Tibial nerve (tissue), 4 donors: ENCODE measurements at regions not wholly inside any gene's neighbourhood (a gene's known extent, or its start where the extent isn't known, plus 50 kb on each side); places are given as distances from the start of the nearest gene placed in this dataset.

Experiments used
- DNase-seq, 2 donors: peaks; one replicate each; pipeline ENCODE4 v3.0.0-alpha.2; 2019; ENCODE audit warnings: low spot score in 2 of 2
- H3K27ac ChIP-seq, 4 donors: fragments of 200-600 bp; sonication (generic) in 3 of 4; one replicate each; pipeline ENCODE4 v1.5.1; 2017 to 2019; ENCODE audit warnings: mild to moderate bottlenecking in 1 of 4
- H3K27me3 ChIP-seq, 2 donors: fragments of 200-600 bp; sonication (generic) in 1 of 2; one replicate each; pipeline versions ENCODE4 v1.5.1 to v1.6.0; 2017 to 2019
- H3K36me3 ChIP-seq, 3 donors: fragments of 200-600 bp; sonication (generic); one replicate each; pipeline ENCODE4 v1.5.1; 2018 to 2019
- H3K4me1 ChIP-seq, 4 donors: fragments of 200-600 bp; sonication (generic) in 3 of 4; one replicate each; pipeline ENCODE4 v1.5.1; 2017 to 2019
- H3K4me3 ChIP-seq, 4 donors: fragments of 200-600 bp; sonication (generic) in 3 of 4; one replicate each; pipeline ENCODE4 v1.5.1; 2017 to 2019; ENCODE audit warnings: mild to moderate bottlenecking in 1 of 4, moderate library complexity in 1 of 4
- H3K9me3 ChIP-seq, 4 donors: fragments of 200-600 bp; sonication (generic) in 3 of 4; one replicate each; pipeline ENCODE4 v1.5.1; 2017 to 2019
- CTCF ChIP-seq, 5 experiments: fragments of 200-600 bp in 3 of 5; fragments of 450-650 bp in 2 of 5; sonication (generic) in 3 of 5; IDR thresholded peaks; one replicate each; pipeline ENCODE4 v1.5.1; 2016 to 2019; ENCODE audit warnings: antibody characterized with exemption in 5 of 5, mild to moderate bottlenecking in 3 of 5, moderate library complexity in 2 of 5
- EP300 ChIP-seq, 2 donors: sonication (generic); formaldehyde crosslinking; IDR thresholded peaks; one replicate each; pipeline ENCODE4 v1.6.1; 2017; ENCODE audit warnings: antibody characterized with exemption in 2 of 2, mild to moderate bottlenecking in 1 of 2
- POLR2A ChIP-seq, 2 donors: fragments of 450-650 bp; IDR thresholded peaks; one replicate each; pipeline ENCODE4 v1.6.1; 2017; ENCODE audit warnings: antibody characterized with exemption in 2 of 2, mild to moderate bottlenecking in 2 of 2, moderate library complexity in 2 of 2
- WGBS, 2 donors: methylation state at CpG; one replicate each; pipeline ENCODE4 v1.1.5; 2018; 5-methylcytosine and 5-hydroxymethylcytosine counted together

GRCh38 chr1:230507666-230508402, 81.7 kb upstream of the PGBD5 start:
- TF ChIP-seq EP300 (IDR thresholded peaks at IDR 0.05): no peak
- TF ChIP-seq POLR2A (IDR thresholded peaks at IDR 0.05): no peak
- no peak for TF ChIP-seq CTCF (IDR thresholded peaks at IDR 0.05)
- DNase-seq: no peak
- H3K4me3 ChIP-seq: no peak overlapping the region
- no peaks in the 10 kb centered on the region for H3K27me3 ChIP-seq
- no peak overlapping the region for H3K27ac ChIP-seq
- 21 to 25% methylated on average over 8 of the region's 8 CpGs for WGBS, 2 donors
- H3K36me3 ChIP-seq: no peaks in the 10 kb centered on the region
- H3K4me1 ChIP-seq: no peaks in the 10 kb centered on the region
- no peaks in the 10 kb centered on the region for H3K9me3 ChIP-seq

GRCh38 chr1:230507236-230507635, 81.1 kb upstream of the PGBD5 start:
- no peak for DNase-seq
- 76 to 77% methylated on average over 2 of the region's 2 CpGs for WGBS, 2 donors
- Histone ChIP-seq H3K4me3 (no peak overlapping the region), H3K27ac (no peak overlapping the region), H3K36me3 (no peaks in the 10 kb centered on the region), H3K27me3 (no peaks in the 10 kb centered on the region), H3K4me1 (no peaks in the 10 kb centered on the region), H3K9me3 (no peaks in the 10 kb centered on the region)
- TF ChIP-seq EP300 (IDR thresholded peaks at IDR 0.05): no peak
- no peak for TF ChIP-seq CTCF (IDR thresholded peaks at IDR 0.05)
- TF ChIP-seq POLR2A (IDR thresholded peaks at IDR 0.05): no peak

- H3K4me3 ChIP-seq: no peak overlapping the region
- no peak for TF ChIP-seq EP300 (IDR thresholded peaks at IDR 0.05)
- TF ChIP-seq CTCF (IDR thresholded peaks at IDR 0.05): no peak
- no peak for TF ChIP-seq POLR2A (IDR thresholded peaks at IDR 0.05)
- 83 to 87% methylated on average over 3 of the region's 3 CpGs for WGBS, 2 donors
Measured at GRCh38 chr1:230506451-230506850, 80.3 kb upstream of the PGBD5 start.

GRCh38 chr1:230504310-230504709, 78.2 kb upstream of the PGBD5 start:
- Histone ChIP-seq H3K36me3 (no peaks in the 10 kb centered on the region), H3K4me3 (no peak overlapping the region), H3K4me1 (no peaks in the 10 kb centered on the region), H3K9me3 (no peaks in the 10 kb centered on the region), H3K27me3 (no peaks in the 10 kb centered on the region), H3K27ac (no peak overlapping the region)
- WGBS, 2 donors: 64 to 65% methylated on average over 6 of the region's 6 CpGs
- no peak for TF ChIP-seq CTCF (IDR thresholded peaks at IDR 0.05)
- no peak for TF ChIP-seq EP300 (IDR thresholded peaks at IDR 0.05)
- no peak for TF ChIP-seq POLR2A (IDR thresholded peaks at IDR 0.05)
- no peak for DNase-seq

More at GRCh38 chr1:230506451-230506850, 80.3 kb upstream of the PGBD5 start:
- H3K27me3 ChIP-seq: no peaks in the 10 kb centered on the region
- H3K27ac ChIP-seq: no peak overlapping the region
- no peaks in the 10 kb centered on the region for H3K36me3 ChIP-seq
- no peaks in the 10 kb centered on the region for H3K4me1 ChIP-seq
- no peak for DNase-seq
- no peaks in the 10 kb centered on the region for H3K9me3 ChIP-seq

- no peak for DNase-seq
- no peak overlapping the region for H3K4me3 ChIP-seq
Measured at GRCh38 chr1:230503726-230504125, 77.6 kb upstream of the PGBD5 start.

More at GRCh38 chr1:230503726-230504125, 77.6 kb upstream of the PGBD5 start:
- H3K27me3 ChIP-seq: no peaks in the 10 kb centered on the region
- H3K4me1 ChIP-seq: no peaks in the 10 kb centered on the region
- TF ChIP-seq EP300 (IDR thresholded peaks at IDR 0.05) (no peak), POLR2A (IDR thresholded peaks at IDR 0.05) (no peak), CTCF (IDR thresholded peaks at IDR 0.05) (no peak)
- 54 to 58% methylated on average over 1 of the region's 1 CpG for WGBS, 2 donors
- H3K36me3 ChIP-seq: no peaks in the 10 kb centered on the region
- no peaks in the 10 kb centered on the region for H3K9me3 ChIP-seq
- H3K27ac ChIP-seq: no peak overlapping the region
